ENCODE measurements at regions not wholly inside any gene's neighbourhood (a gene's known extent, or its start where the extent isn't known, plus 50 kb on each side); places are given as distances from the start of the nearest gene placed in this dataset.

GRCh38 chr13:95484052-95484451 is 68.5 kb upstream of the CLDN10 start:
- intact Hi-C loops (cut with DNase I), result no loop called here

GRCh38 chr13:95485045-95485517 is 67.4 kb upstream of the CLDN10 start:
- intact Hi-C loops (cut with DNase I), result no loop called here
- ATAC-seq (no peak), DNase-seq (ENCODE audit: low spot score) (no peak)

More at GRCh38 chr13:95484052-95484451, 68.5 kb upstream of the CLDN10 start:
- ATAC-seq (no peak), DNase-seq (ENCODE audit: low spot score) (no peak)

- no peak for DNase-seq (ENCODE audit: low spot score)
- intact Hi-C loops (cut with DNase I), result no loop called here
- ATAC-seq, result no peak
These were observed 66.9 kb upstream of the CLDN10 start for GRCh38 chr13:95485518-95486144.

- intact Hi-C loops (cut with DNase I), result no loop called here
These were observed 60.3 kb upstream of the CLDN10 start for GRCh38 chr13:95492044-95492801.

GRCh38 chr13:95494082-95494681 is 58.3 kb upstream of the CLDN10 start:
- no peak for ATAC-seq

More at GRCh38 chr13:95492044-95492801, 60.3 kb upstream of the CLDN10 start:
- no peak for ATAC-seq
- DNase-seq (ENCODE audit: low spot score), result no peak

GRCh38 chr13:95496485-95496884 is 56.0 kb upstream of the CLDN10 start:
- no peak for DNase-seq (ENCODE audit: low spot score)
- intact Hi-C loops (cut with DNase I), result no loop called here
- ATAC-seq, result no peak

More at GRCh38 chr13:95494082-95494681, 58.3 kb upstream of the CLDN10 start:
- DNase-seq (ENCODE audit: low spot score), result no peak
- intact Hi-C loops (cut with DNase I), result no loop called here

GRCh38 chr13:95497381-95497807 is 55.1 kb upstream of the CLDN10 start:
- ATAC-seq, result no peak
- DNase-seq (ENCODE audit: low spot score), result no peak
- intact Hi-C loops (cut with DNase I), result no loop called here

- no peak for ATAC-seq
- intact Hi-C loops (cut with DNase I), result no loop called here
- DNase-seq (ENCODE audit: low spot score), result no peak
These were observed 53.6 kb upstream of the CLDN10 start for GRCh38 chr13:95498886-95499285.

- DNase-seq (ENCODE audit: low spot score), result no peak
- ATAC-seq, result no peak
- intact Hi-C loops (cut with DNase I), result no loop called here
These were observed 52.5 kb upstream of the CLDN10 start for GRCh38 chr13:95499811-95500712.

- intact Hi-C loops (cut with DNase I), result no loop called here
- DNase-seq (ENCODE audit: low spot score) (no peak), ATAC-seq (no peak)
These were observed 50.3 kb upstream of the CLDN10 start for GRCh38 chr13:95502216-95502615.
